Gastroesophageal sphincter (tissue), 3 donors: ENCODE measurements at regions not wholly inside any gene's neighbourhood (a gene's known extent, or its start where the extent isn't known, plus 50 kb on each side); places are given as distances from the start of the nearest gene placed in this dataset.

Source experiments
- CTCF ChIP-seq, 4 experiments: fragments of 200-600 bp in 2 of 4; fragments of 450-650 bp in 2 of 4; sonication (generic) in 1 of 4; IDR thresholded peaks; one replicate each; pipeline ENCODE4 v1.5.1; 2017 to 2019; ENCODE audit warnings: antibody characterized with exemption in 4 of 4, mild to moderate bottlenecking in 2 of 4, moderate library complexity in 2 of 4
- EP300 ChIP-seq: sonication (generic); formaldehyde crosslinking; IDR thresholded peaks from one replicate; pipeline ENCODE4 v1.6.1; 2017; ENCODE audit warnings: antibody characterized with exemption, mild to moderate bottlenecking
- POLR2A ChIP-seq, 2 donors: fragments of 450-650 bp; IDR thresholded peaks; one replicate each; pipeline ENCODE4 v1.6.1; 2017; ENCODE audit warnings: antibody characterized with exemption in 2 of 2, mild to moderate bottlenecking in 2 of 2, moderate library complexity in 1 of 2

- TF ChIP-seq POLR2A (IDR thresholded peaks at IDR 0.05) (no peak), CTCF (IDR thresholded peaks at IDR 0.05) (no peak), EP300 (no peak)
These were observed 117.6 kb upstream of the OTOS start for GRCh38 chr2:240257940-240258580.
